Osteoblast (primary cell): ENCODE measurements at regions not wholly inside any gene's neighbourhood (a gene's known extent, or its start where the extent isn't known, plus 50 kb on each side); places are given as distances from the start of the nearest gene placed in this dataset.

ENCODE experiments used
- DNase-seq: peaks from one replicate; pipeline ENCODE4 v3.0.0; 2011; ENCODE audit warnings: low spot score, mixed read lengths; ENCODE audit not compliant: insufficient read length; ENCODE audit errors: missing footprints
- H2AFZ ChIP-seq: 2 replicates; pipeline ENCODE4 v1.6.0; 2011; ENCODE audit warnings: mild to moderate bottlenecking, low read length
- H3K27ac ChIP-seq: 2 replicates; pipeline ENCODE4 v1.5.1; 2011; ENCODE audit warnings: mild to moderate bottlenecking, low read depth, low read length, moderate library complexity
- H3K27me3 ChIP-seq: 2 replicates; pipeline ENCODE4 v1.6.0; 2012; ENCODE audit warnings: mild to moderate bottlenecking, control low read depth, inconsistent platforms, low read length, moderate library complexity; ENCODE audit not compliant: insufficient read depth
- H3K36me3 ChIP-seq: 2 replicates; pipeline ENCODE4 v1.5.1; 2011; ENCODE audit warnings: mild to moderate bottlenecking, low read length, control low read depth, moderate library complexity; ENCODE audit not compliant: insufficient read depth
- H3K4me1 ChIP-seq: 2 replicates; pipeline ENCODE4 v1.5.1; 2011; ENCODE audit warnings: mild to moderate bottlenecking, low read length, control low read depth, moderate library complexity; ENCODE audit not compliant: insufficient read depth
- H3K4me2 ChIP-seq: 2 replicates; pipeline ENCODE4 v1.6.0; 2011; ENCODE audit warnings: mild to moderate bottlenecking, low read length; ENCODE audit not compliant: insufficient read depth
- H3K4me3 ChIP-seq: fragments of 200-600 bp; sonication (generic); 3 replicates; pipeline ENCODE4 v1.5.1; 2012; ENCODE audit warnings: mild to moderate bottlenecking, low read length, inconsistent platforms; ENCODE audit not compliant: insufficient read depth
- H3K79me2 ChIP-seq: 2 replicates; pipeline ENCODE4 v1.6.0; 2012; ENCODE audit warnings: mild to moderate bottlenecking, low read length, control low read depth, inconsistent platforms; ENCODE audit not compliant: insufficient read depth
- H3K9me3 ChIP-seq: 2 replicates; pipeline ENCODE4 v1.5.1; 2011; ENCODE audit warnings: low read depth, low read length, control low read depth
- H4K20me1 ChIP-seq: 2 replicates; pipeline ENCODE4 v1.6.0; 2012; ENCODE audit warnings: mild to moderate bottlenecking, low read length, control low read depth; ENCODE audit not compliant: insufficient read depth
- CTCF ChIP-seq: IDR thresholded peaks from 2 replicates; pipeline ENCODE4 v1.5.1; 2011; ENCODE audit warnings: mild to moderate bottlenecking, low read depth, low read length, moderate library complexity; ENCODE audit errors: extremely low read depth

- no peak for DNase-seq
- no peak for TF ChIP-seq CTCF
- Histone ChIP-seq H3K27me3 (no peaks in the 10 kb centered on the region), H3K4me3 (no peak overlapping the region), H3K9me3 (no peaks in the 10 kb centered on the region), H3K36me3 (no peaks in the 10 kb centered on the region), H3K27ac (no peak overlapping the region), H4K20me1 (no peaks in the 10 kb centered on the region), H2AFZ (no peak overlapping the region), H3K79me2 (no peaks in the 10 kb centered on the region), H3K4me1 (no peaks in the 10 kb centered on the region), H3K4me2 (no peak overlapping the region)
Observed at GRCh38 chr10:123518765-123519164, 147.4 kb upstream of the GPR26 start.

GRCh38 chr10:123519861-123520260 lies 146.3 kb upstream of the GPR26 start:
- no peak for DNase-seq
- Histone ChIP-seq H3K79me2 (no peaks in the 10 kb centered on the region), H3K27ac (no peak overlapping the region), H3K27me3 (no peaks in the 10 kb centered on the region), H3K4me3 (no peak overlapping the region), H2AFZ (no peak overlapping the region), H3K4me1 (no peaks in the 10 kb centered on the region), H3K9me3 (no peaks in the 10 kb centered on the region), H4K20me1 (no peaks in the 10 kb centered on the region), H3K4me2 (no peak overlapping the region), H3K36me3 (no peaks in the 10 kb centered on the region)
- TF ChIP-seq CTCF = no peak

GRCh38 chr10:123521076-123521475 lies 145.1 kb upstream of the GPR26 start:
- no peak overlapping the region for H3K4me2 ChIP-seq
- TF ChIP-seq CTCF = no peak
- no peak overlapping the region for H3K27ac ChIP-seq
- H3K4me3 ChIP-seq = no peak overlapping the region
- no peak overlapping the region for H2AFZ ChIP-seq
- H3K9me3 ChIP-seq = no peaks in the 10 kb centered on the region
- no peaks in the 10 kb centered on the region for H3K27me3 ChIP-seq
- H4K20me1 ChIP-seq = no peaks in the 10 kb centered on the region
- H3K36me3 ChIP-seq = no peaks in the 10 kb centered on the region
- no peak for DNase-seq
- H3K79me2 ChIP-seq = no peaks in the 10 kb centered on the region
- no peaks in the 10 kb centered on the region for H3K4me1 ChIP-seq

GRCh38 chr10:123521556-123521955 lies 144.6 kb upstream of the GPR26 start:
- no peak for TF ChIP-seq CTCF

More at GRCh38 chr10:123521556-123521955, 144.6 kb upstream of the GPR26 start:
- Histone ChIP-seq H3K4me1 (no peaks in the 10 kb centered on the region), H3K4me2 (no peak overlapping the region), H3K9me3 (no peaks in the 10 kb centered on the region), H3K36me3 (no peaks in the 10 kb centered on the region), H3K27me3 (no peaks in the 10 kb centered on the region), H3K4me3 (no peak overlapping the region), H3K27ac (no peak overlapping the region), H2AFZ (no peak overlapping the region), H3K79me2 (no peaks in the 10 kb centered on the region), H4K20me1 (no peaks in the 10 kb centered on the region)
- DNase-seq = no peak
